ENCODE measurements at regions not wholly inside any gene's neighbourhood (a gene's known extent, or its start where the extent isn't known, plus 50 kb on each side); places are given as distances from the start of the nearest gene placed in this dataset.

- no peak for TF ChIP-seq CTCF (IDR thresholded peaks at IDR 0.05)
- no peak for TF ChIP-seq POLR2A (IDR thresholded peaks at IDR 0.05)
These were observed 489.1 kb downstream of the CSNK1G3 start for GRCh38 chr5:124001036-124001615.
